Liver (tissue), 7 donors: ENCODE measurements at regions not wholly inside any gene's neighbourhood (a gene's known extent, or its start where the extent isn't known, plus 50 kb on each side); places are given as distances from the start of the nearest gene placed in this dataset.

ENCODE experiments used
- DNase-seq: peaks from one replicate; pipeline ENCODE4 v3.0.0-alpha.2; 2017; ENCODE audit warnings: low spot score
- H3K27ac ChIP-seq, 2 donors: one replicate each; pipeline ENCODE4 v1.7.0; 2013; ENCODE audit warnings: inconsistent platforms in 2 of 2, low read length in 2 of 2, control low read depth in 1 of 2, low read depth in 1 of 2, mild to moderate bottlenecking in 1 of 2
- H3K27me3 ChIP-seq, 4 donors: one replicate each; pipeline versions ENCODE4 v1.6.1 to v1.7.0; 2013; ENCODE audit warnings: low read length in 3 of 4, inconsistent platforms in 1 of 4, mild to moderate bottlenecking in 1 of 4, moderate library complexity in 1 of 4; ENCODE audit not compliant: control insufficient read depth in 4 of 4, insufficient read depth in 4 of 4
- H3K36me3 ChIP-seq, 4 donors: one replicate each; pipeline versions ENCODE4 v1.6.1 to v1.7.0; 2013; ENCODE audit warnings: low read length in 3 of 4, mild to moderate bottlenecking in 3 of 4, low read depth in 1 of 4, moderate library complexity in 1 of 4; ENCODE audit not compliant: control insufficient read depth in 4 of 4, insufficient read depth in 3 of 4
- H3K4me1 ChIP-seq, 4 donors: one replicate each; pipeline versions ENCODE4 v1.6.1 to v1.7.0; 2013; ENCODE audit warnings: low read length in 3 of 4, mild to moderate bottlenecking in 3 of 4, moderate library complexity in 1 of 4; ENCODE audit not compliant: control insufficient read depth in 4 of 4, insufficient read depth in 4 of 4
- H3K4me3 ChIP-seq, 3 donors: one replicate each; pipeline versions ENCODE4 v1.6.1 to v1.7.0; 2013; ENCODE audit warnings: low read length in 3 of 3, control low read depth in 1 of 3, low read depth in 1 of 3, mild to moderate bottlenecking in 1 of 3
- H3K9ac ChIP-seq, 2 donors: one replicate each; pipeline ENCODE4 v1.7.0; 2013; ENCODE audit warnings: low read length in 2 of 2, mild to moderate bottlenecking in 2 of 2, moderate library complexity in 2 of 2, control low read depth in 1 of 2, low read depth in 1 of 2
- H3K9me3 ChIP-seq, 4 donors: one replicate each; pipeline versions ENCODE4 v1.6.1 to v1.7.0; 2013; ENCODE audit warnings: low read length in 3 of 4; ENCODE audit not compliant: control insufficient read depth in 4 of 4
- FOXA1 ChIP-seq: IDR thresholded peaks from 2 replicates; pipeline ENCODE4 v1.6.1; 2016; ENCODE audit warnings: antibody characterized with exemption
- FOXA2 ChIP-seq: IDR thresholded peaks from 2 replicates; pipeline ENCODE4 v1.6.1; 2016; ENCODE audit warnings: antibody characterized with exemption
- HNF4A ChIP-seq, 2 donors: conservative IDR thresholded peaks; 2 replicates each; pipeline ENCODE4 v1.6.1; 2016; ENCODE audit warnings: antibody characterized with exemption in 2 of 2, mild to moderate bottlenecking in 2 of 2
- NR2F2 ChIP-seq: IDR thresholded peaks from 2 replicates; pipeline ENCODE4 v1.6.1; 2016; ENCODE audit warnings: antibody characterized with exemption
- RAD21 ChIP-seq, 2 donors: IDR thresholded peaks; 2 replicates each; pipeline ENCODE4 v1.6.1; 2016; ENCODE audit warnings: antibody characterized with exemption in 2 of 2, mild to moderate bottlenecking in 2 of 2
- REST ChIP-seq: IDR thresholded peaks from 2 replicates; pipeline ENCODE4 v1.6.1; 2016; ENCODE audit warnings: antibody characterized with exemption, mild to moderate bottlenecking
- RXRA ChIP-seq, 2 donors: IDR thresholded peaks; 2 replicates each; pipeline ENCODE4 v1.6.1; 2017 to 2018; ENCODE audit warnings: antibody characterized with exemption in 2 of 2, mild to moderate bottlenecking in 1 of 2
- SP1 ChIP-seq: IDR thresholded peaks from 2 replicates; pipeline ENCODE4 v1.6.1; 2018; ENCODE audit warnings: antibody characterized with exemption, mild to moderate bottlenecking
- TAF1 ChIP-seq: conservative IDR thresholded peaks from 2 replicates; pipeline ENCODE4 v1.6.1; 2016; ENCODE audit warnings: antibody characterized with exemption, mild to moderate bottlenecking
- WGBS: extraction: QIAGEN DNeasy Blood & Tissue Kit; methylation state at CpG from one replicate; pipeline ENCODE4 v1.1.7; 2013; 5-methylcytosine and 5-hydroxymethylcytosine counted together
- TF ChIP-seq, protein P1 (sequence below): IDR thresholded peaks from 2 replicates; pipeline ENCODE4 v1.6.1; 2016; ENCODE audit warnings: antibody characterized with exemption
- TF ChIP-seq, protein P2 (sequence below): IDR thresholded peaks from 2 replicates; pipeline ENCODE4 v1.6.1; 2016; ENCODE audit warnings: antibody characterized with exemption
- donor health status: healthy.
- donor health status: healthy.
- donor health status: healthy.
- donor health status: healthy.

DNA sequence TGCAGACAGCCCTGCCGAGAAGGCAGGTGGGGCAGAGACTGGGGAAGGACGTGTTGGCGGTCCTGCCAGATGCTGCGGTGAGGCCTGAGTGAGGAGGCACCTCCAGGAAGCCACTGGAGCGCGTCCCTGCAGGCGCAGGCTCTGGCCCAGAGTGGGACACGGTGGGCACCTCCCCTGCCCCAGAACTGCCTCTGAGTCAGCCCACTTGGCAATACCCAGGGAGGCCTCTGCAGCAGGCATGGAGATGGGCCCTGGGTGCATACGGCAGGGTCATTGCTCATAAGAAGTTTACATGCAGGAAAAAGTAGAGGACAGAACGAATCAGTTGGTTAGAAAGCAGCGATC lies 195.9 kb downstream of the TFCP2L1 start:
- no peak overlapping the region for H3K27ac ChIP-seq
- H3K9me3 ChIP-seq, result no peaks in the 10 kb centered on the region
- H3K27me3 ChIP-seq, result no peaks in the 10 kb centered on the region
- no peak overlapping the region for H3K9ac ChIP-seq
- H3K36me3 ChIP-seq, result no peaks in the 10 kb centered on the region
- DNase-seq, result no peak
- WGBS, result 87% methylated on average over 11 of the region's 11 CpGs
- H3K4me1 ChIP-seq, result no peaks in the 10 kb centered on the region
- no peak overlapping the region for H3K4me3 ChIP-seq
- TF ChIP-seq, protein P1, sequence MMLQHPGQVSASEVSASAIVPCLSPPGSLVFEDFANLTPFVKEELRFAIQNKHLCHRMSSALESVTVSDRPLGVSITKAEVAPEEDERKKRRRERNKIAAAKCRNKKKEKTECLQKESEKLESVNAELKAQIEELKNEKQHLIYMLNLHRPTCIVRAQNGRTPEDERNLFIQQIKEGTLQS, result no peak
- no peak for TF ChIP-seq TAF1
- TF ChIP-seq, protein P2, sequence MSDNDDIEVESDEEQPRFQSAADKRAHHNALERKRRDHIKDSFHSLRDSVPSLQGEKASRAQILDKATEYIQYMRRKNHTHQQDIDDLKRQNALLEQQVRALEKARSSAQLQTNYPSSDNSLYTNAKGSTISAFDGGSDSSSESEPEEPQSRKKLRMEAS, result no peak
- TF ChIP-seq NR2F2, result no peak
- TF ChIP-seq REST, result no peak

GRCh38 chr2:121090088-121090715 lies 194.8 kb downstream of the TFCP2L1 start:
- H3K27ac ChIP-seq, result no peak overlapping the region
- no peaks in the 10 kb centered on the region for H3K27me3 ChIP-seq
- H3K4me1 ChIP-seq, result no peaks in the 10 kb centered on the region
- TF ChIP-seq NR2F2, result no peak
- TF ChIP-seq, protein P2, result no peak
- TF ChIP-seq REST, result no peak
- TF ChIP-seq RAD21 (IDR thresholded peaks at IDR 0.05), result no peak
- no peak for TF ChIP-seq HNF4A (conservative IDR thresholded peaks at IDR 0.05)
- TF ChIP-seq SP1, result no peak
- TF ChIP-seq RXRA (IDR thresholded peaks at IDR 0.05), result no peak
- TF ChIP-seq FOXA2, result no peak
- TF ChIP-seq FOXA1, result no peak
- WGBS, result 88% methylated on average over 18 of the region's 18 CpGs
- H3K4me3 ChIP-seq, result no peak overlapping the region
- H3K9ac ChIP-seq, result no peak overlapping the region
- H3K36me3 ChIP-seq, result no peaks in the 10 kb centered on the region
- DNase-seq, result no peak
- H3K9me3 ChIP-seq, result no peaks in the 10 kb centered on the region
